C4-2B (cell line): ENCODE measurements at regions not wholly inside any gene's neighbourhood (a gene's known extent, or its start where the extent isn't known, plus 50 kb on each side); places are given as distances from the start of the nearest gene placed in this dataset.

Experiments
- CTCF ChIP-seq: fragments of 450-650 bp; conservative IDR thresholded peaks from 2 replicates; pipeline ENCODE4 v1.5.1; 2017; ENCODE audit warnings: mild to moderate bottlenecking
- ZFX ChIP-seq: fragments of 450-650 bp; IDR thresholded peaks from 2 replicates; pipeline ENCODE4 v1.6.1; 2017

- no peak for TF ChIP-seq CTCF
- TF ChIP-seq ZFX, result no peak
These were observed 353.0 kb downstream of the NPHP4 start for GRCh38 chr1:5639106-5639722.
